HG02623 (cell line): ENCODE measurements at regions not wholly inside any gene's neighbourhood (a gene's known extent, or its start where the extent isn't known, plus 50 kb on each side); places are given as distances from the start of the nearest gene placed in this dataset.

Experiments
- ATAC-seq: cut with Tn5 transposase; IDR thresholded peaks from one replicate; pipeline ENCODE4 v1.9.1; 2021; ENCODE audit warnings: moderate library complexity; ENCODE audit not compliant: unreplicated experiment

GRCh38 chr4:67236788-67237187 is 308.5 kb downstream of the CENPC start:
- no peak for ATAC-seq

GRCh38 chr4:67236318-67236717 is 309.0 kb downstream of the CENPC start:
- ATAC-seq: no peak

GRCh38 chr4:67234296-67234695 is 311.0 kb downstream of the CENPC start:
- ATAC-seq: no peak

GRCh38 chr4:67229148-67229547 is 316.2 kb downstream of the CENPC start:
- ATAC-seq: no peak

GRCh38 chr4:67220861-67221260 is 324.4 kb downstream of the CENPC start:
- no peak for ATAC-seq

- ATAC-seq: no peak
These were observed 326.4 kb downstream of the CENPC start for GRCh38 chr4:67218883-67219282.

GRCh38 chr4:67207941-67208441 is 337.3 kb downstream of the CENPC start:
- ATAC-seq: no peak

- ATAC-seq: no peak
These were observed 340.9 kb downstream of the CENPC start for GRCh38 chr4:67204441-67204840.

- no peak for ATAC-seq
These were observed 344.0 kb downstream of the CENPC start for GRCh38 chr4:67201334-67201733.

- ATAC-seq: no peak
These were observed 346.6 kb downstream of the CENPC start for GRCh38 chr4:67198727-67199126.

GRCh38 chr4:67167849-67168248 is 377.5 kb downstream of the CENPC start:
- ATAC-seq: no peak

GRCh38 chr4:67162690-67163089 is 382.6 kb downstream of the CENPC start:
- ATAC-seq: no peak

- ATAC-seq: no peak
These were observed 384.0 kb downstream of the CENPC start for GRCh38 chr4:67161311-67161710.

- ATAC-seq: no peak
These were observed 384.9 kb downstream of the CENPC start for GRCh38 chr4:67160394-67160793.

- no peak for ATAC-seq
These were observed 386.6 kb downstream of the CENPC start for GRCh38 chr4:67158666-67159065.

- no peak for ATAC-seq
These were observed 392.3 kb downstream of the CENPC start for GRCh38 chr4:67152976-67153375.

- no peak for ATAC-seq
These were observed 393.6 kb downstream of the CENPC start for GRCh38 chr4:67151376-67152343.

GRCh38 chr4:67141586-67141985 is 403.7 kb downstream of the CENPC start:
- no peak for ATAC-seq

GRCh38 chr4:67134616-67135015 is 410.7 kb downstream of the CENPC start:
- ATAC-seq: no peak

- ATAC-seq: no peak
These were observed 412.1 kb downstream of the CENPC start for GRCh38 chr4:67133162-67133561.

GRCh38 chr4:67131224-67131623 is 414.1 kb downstream of the CENPC start:
- ATAC-seq: peak; percentile 97

- no peak for ATAC-seq
These were observed 414.9 kb downstream of the CENPC start for GRCh38 chr4:67130411-67130810.
